PFSK-1 (cell line): ENCODE measurements at regions not wholly inside any gene's neighbourhood (a gene's known extent, or its start where the extent isn't known, plus 50 kb on each side); places are given as distances from the start of the nearest gene placed in this dataset.

Source experiments
- FOXP2 ChIP-seq: optimal IDR thresholded peaks from 2 replicates; pipeline ENCODE3; 2011; ENCODE audit warnings: borderline replicate concordance, control low read depth, inconsistent platforms; ENCODE audit not compliant: insufficient read depth; ENCODE audit errors: extremely low read length, extremely low read depth
- POLR2AphosphoS5 ChIP-seq: IDR thresholded peaks from 2 replicates; pipeline ENCODE4 v1.6.1; 2012; ENCODE audit warnings: low read depth, mild to moderate bottlenecking, control low read depth, low read length, moderate library complexity
- SIN3A ChIP-seq: IDR thresholded peaks from 2 replicates; pipeline ENCODE4 v1.6.1; 2012; ENCODE audit warnings: mild to moderate bottlenecking, low read length, moderate library complexity, borderline replicate concordance; ENCODE audit not compliant: insufficient read depth
- TAF1 ChIP-seq: IDR thresholded peaks from 2 replicates; pipeline ENCODE4 v1.6.1; 2012; ENCODE audit warnings: low read length, control low read depth, borderline replicate concordance; ENCODE audit not compliant: insufficient read depth
- TF ChIP-seq, protein P1 (sequence below), 2 experiments: IDR thresholded peaks; 2 replicates each; pipeline versions ENCODE4 v1.6.1 to v1.8.0; 2011 to 2012; ENCODE audit warnings: low read depth in 2 of 2, low read length in 2 of 2, control low read depth in 1 of 2, inconsistent platforms in 1 of 2, mild to moderate bottlenecking in 1 of 2, moderate library complexity in 1 of 2; ENCODE audit not compliant: insufficient read depth in 1 of 2

DNA sequence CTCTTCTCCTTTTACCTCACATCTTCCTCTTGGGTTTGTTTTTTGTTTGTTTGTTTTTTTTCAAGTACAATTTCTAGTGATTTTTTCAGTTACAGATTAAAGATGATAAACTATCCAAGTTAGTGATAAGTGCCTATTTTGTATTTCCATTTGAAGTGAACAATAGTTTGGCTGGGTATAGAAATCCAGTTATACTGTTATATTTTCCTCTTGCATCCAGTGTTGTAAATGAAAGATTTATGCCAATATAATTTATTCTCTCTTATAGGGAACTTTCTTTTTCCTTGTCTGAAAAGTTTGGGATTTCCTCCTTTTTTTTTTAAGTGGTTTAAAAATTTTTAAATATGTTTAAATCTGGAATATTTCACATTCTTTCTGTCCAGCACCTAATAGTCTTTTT is 169.4 kb downstream of the CPEB2 start:
- TF ChIP-seq POLR2AphosphoS5 (no peak), TAF1 (no peak), SIN3A (no peak), FOXP2 (no peak)
- TF ChIP-seq, protein P1, sequence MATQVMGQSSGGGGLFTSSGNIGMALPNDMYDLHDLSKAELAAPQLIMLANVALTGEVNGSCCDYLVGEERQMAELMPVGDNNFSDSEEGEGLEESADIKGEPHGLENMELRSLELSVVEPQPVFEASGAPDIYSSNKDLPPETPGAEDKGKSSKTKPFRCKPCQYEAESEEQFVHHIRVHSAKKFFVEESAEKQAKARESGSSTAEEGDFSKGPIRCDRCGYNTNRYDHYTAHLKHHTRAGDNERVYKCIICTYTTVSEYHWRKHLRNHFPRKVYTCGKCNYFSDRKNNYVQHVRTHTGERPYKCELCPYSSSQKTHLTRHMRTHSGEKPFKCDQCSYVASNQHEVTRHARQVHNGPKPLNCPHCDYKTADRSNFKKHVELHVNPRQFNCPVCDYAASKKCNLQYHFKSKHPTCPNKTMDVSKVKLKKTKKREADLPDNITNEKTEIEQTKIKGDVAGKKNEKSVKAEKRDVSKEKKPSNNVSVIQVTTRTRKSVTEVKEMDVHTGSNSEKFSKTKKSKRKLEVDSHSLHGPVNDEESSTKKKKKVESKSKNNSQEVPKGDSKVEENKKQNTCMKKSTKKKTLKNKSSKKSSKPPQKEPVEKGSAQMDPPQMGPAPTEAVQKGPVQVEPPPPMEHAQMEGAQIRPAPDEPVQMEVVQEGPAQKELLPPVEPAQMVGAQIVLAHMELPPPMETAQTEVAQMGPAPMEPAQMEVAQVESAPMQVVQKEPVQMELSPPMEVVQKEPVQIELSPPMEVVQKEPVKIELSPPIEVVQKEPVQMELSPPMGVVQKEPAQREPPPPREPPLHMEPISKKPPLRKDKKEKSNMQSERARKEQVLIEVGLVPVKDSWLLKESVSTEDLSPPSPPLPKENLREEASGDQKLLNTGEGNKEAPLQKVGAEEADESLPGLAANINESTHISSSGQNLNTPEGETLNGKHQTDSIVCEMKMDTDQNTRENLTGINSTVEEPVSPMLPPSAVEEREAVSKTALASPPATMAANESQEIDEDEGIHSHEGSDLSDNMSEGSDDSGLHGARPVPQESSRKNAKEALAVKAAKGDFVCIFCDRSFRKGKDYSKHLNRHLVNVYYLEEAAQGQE (IDR thresholded peaks at IDR 0.05; ENCODE audit: insufficient read depth in 1 of 2, low read depth in 2 of 2, low read length in 2 of 2) = no peak

DNA sequence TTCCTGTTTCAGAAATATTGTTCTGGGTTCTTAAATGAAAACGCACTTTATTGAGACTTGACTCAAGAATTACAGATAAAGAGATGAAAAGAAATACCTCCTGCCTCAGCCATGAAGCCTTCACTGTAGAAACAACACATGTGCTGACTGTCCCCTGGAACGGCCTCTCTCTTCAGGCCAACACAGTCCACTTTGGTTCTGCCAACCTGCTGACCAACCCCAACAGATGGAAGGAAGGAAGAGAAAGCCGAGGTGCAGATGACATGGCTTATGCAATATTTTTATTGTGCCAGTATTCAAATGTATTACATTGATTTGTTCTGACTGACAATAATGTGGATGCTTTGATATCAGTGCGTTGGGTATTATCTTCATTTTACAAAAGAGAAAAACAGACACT is 171.0 kb downstream of the CPEB2 start:
- TF ChIP-seq SIN3A (no peak), FOXP2 (no peak), TAF1 (no peak), POLR2AphosphoS5 (no peak)
- TF ChIP-seq, protein P1 (IDR thresholded peaks at IDR 0.05; ENCODE audit: insufficient read depth in 1 of 2, low read depth in 2 of 2, low read length in 2 of 2) = no peak

DNA sequence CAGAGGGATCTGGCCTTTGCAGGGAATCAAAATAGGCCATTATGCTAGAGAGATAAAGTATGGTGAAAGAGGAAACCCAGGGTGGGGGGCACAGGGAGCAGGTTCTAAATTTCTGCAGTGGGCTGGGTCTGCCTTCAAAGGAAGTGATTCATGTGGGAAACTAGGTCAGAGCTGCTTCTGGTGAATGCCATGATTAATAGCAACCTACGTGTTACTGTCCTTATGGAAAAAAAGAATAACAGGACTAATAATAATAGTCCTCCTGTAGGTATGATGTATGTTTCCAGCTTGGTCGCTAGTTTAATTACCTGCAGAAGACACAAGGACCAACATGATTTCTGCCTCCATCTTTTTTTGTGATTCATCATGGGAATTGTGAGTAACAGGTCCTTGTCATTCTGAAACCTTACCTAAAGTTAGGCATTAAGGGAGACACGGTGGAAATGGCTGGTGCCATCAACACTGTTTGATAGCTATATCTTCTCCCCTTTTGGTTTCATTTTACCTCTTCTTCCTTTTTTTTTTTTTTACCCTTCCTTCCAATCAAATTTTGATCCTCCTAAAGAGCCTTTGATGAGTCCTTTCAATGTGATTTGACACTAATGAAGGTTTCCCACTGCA is 180.4 kb downstream of the CPEB2 start:
- TF ChIP-seq TAF1 (no peak), POLR2AphosphoS5 (no peak), FOXP2 (no peak), SIN3A (no peak)
- TF ChIP-seq, protein P1 (IDR thresholded peaks at IDR 0.05; ENCODE audit: insufficient read depth in 1 of 2, low read depth in 2 of 2, low read length in 2 of 2) = no peak

DNA sequence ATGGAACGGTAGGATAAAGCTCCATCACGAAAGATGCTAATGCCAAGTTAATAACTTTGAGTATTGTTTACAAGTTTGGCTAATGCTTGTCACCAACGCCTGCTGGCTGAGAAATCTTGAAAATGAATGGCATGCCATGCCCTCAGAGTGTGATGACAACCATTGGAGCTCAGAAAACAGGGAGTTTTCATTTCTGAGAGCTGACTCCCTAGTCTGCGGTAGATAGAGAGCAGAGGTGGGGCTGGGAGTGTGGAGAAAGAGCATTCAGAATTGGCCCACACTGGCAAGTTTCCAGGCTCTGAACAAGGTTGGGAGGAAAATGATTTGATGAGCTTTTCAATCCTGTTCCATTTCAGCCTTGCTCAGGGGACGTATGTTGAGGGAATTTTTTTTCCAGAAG is 183.9 kb downstream of the CPEB2 start:
- TF ChIP-seq POLR2AphosphoS5 (no peak), FOXP2 (no peak), TAF1 (no peak), SIN3A (no peak)
- TF ChIP-seq, protein P1 (IDR thresholded peaks at IDR 0.05; ENCODE audit: insufficient read depth in 1 of 2, low read depth in 2 of 2, low read length in 2 of 2) = no peak

DNA sequence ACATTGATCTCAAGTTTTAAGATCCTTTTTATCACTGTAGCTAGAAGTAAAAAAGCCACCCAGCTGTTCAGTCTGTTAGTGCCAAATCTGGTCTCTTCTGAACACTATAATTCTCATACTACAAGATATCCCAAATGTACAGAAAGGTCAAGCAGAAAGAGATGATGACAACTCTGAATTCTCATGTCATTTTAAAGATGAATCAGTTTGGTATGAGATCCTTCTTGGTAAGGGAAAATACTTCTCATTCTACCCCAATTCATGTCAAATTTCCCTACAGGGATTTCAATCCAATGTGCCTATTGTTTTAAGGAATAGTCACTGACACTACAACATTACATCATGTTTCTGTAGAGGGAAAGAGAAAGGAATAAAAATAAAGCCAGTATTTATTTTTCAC is 184.5 kb downstream of the CPEB2 start:
- TF ChIP-seq FOXP2 = no peak
- TF ChIP-seq SIN3A = no peak
- no peak for TF ChIP-seq POLR2AphosphoS5
- no peak for TF ChIP-seq TAF1
- TF ChIP-seq, protein P1 (IDR thresholded peaks at IDR 0.05; ENCODE audit: insufficient read depth in 1 of 2, low read depth in 2 of 2, low read length in 2 of 2) = no peak
